H9 (cell line): ENCODE measurements at regions not wholly inside any gene's neighbourhood (a gene's known extent, or its start where the extent isn't known, plus 50 kb on each side); places are given as distances from the start of the nearest gene placed in this dataset.

Experiments used
- DNase-seq: peaks from one replicate; pipeline ENCODE4 v3.0.0-alpha.2; 2017
- H2AFZ ChIP-seq: one replicate; pipeline ENCODE4 v1.6.1; 2013; ENCODE audit warnings: mild to moderate bottlenecking, low read length, control low read depth, moderate library complexity
- H2AK5ac ChIP-seq: 2 replicates; pipeline ENCODE4 v1.6.1; 2013; ENCODE audit warnings: low read length, control low read depth, mixed read lengths; ENCODE audit not compliant: insufficient read length
- H2BK120ac ChIP-seq: one replicate; pipeline ENCODE4 v1.6.1; 2013; ENCODE audit warnings: low read depth, mild to moderate bottlenecking, low read length, control low read depth, inconsistent platforms; ENCODE audit not compliant: poor library complexity, severe bottlenecking
- H2BK12ac ChIP-seq: 2 replicates; pipeline ENCODE4 v1.6.1; 2013; ENCODE audit warnings: low read length, control low read depth, mixed read lengths, low read depth; ENCODE audit not compliant: insufficient read length
- H2BK15ac ChIP-seq: 2 replicates; pipeline ENCODE4 v1.6.1; 2013; ENCODE audit warnings: low read depth, low read length, control low read depth
- H2BK20ac ChIP-seq: one replicate; pipeline ENCODE4 v1.6.1; 2013; ENCODE audit warnings: low read depth, mild to moderate bottlenecking, low read length, control low read depth, inconsistent platforms; ENCODE audit not compliant: poor library complexity, severe bottlenecking
- H2BK5ac ChIP-seq: 2 replicates; pipeline ENCODE4 v1.6.1; 2013; ENCODE audit warnings: low read length, control low read depth, mixed read lengths; ENCODE audit not compliant: insufficient read length
- H3K14ac ChIP-seq: 2 replicates; pipeline ENCODE4 v1.6.1; 2013; ENCODE audit warnings: low read length, control low read depth; ENCODE audit not compliant: insufficient read depth
- H3K18ac ChIP-seq: 2 replicates; pipeline ENCODE4 v1.6.1; 2013; ENCODE audit warnings: low read depth, mild to moderate bottlenecking, mixed read lengths, low read length, control low read depth; ENCODE audit not compliant: insufficient read length
- H3K23ac ChIP-seq: 2 replicates; pipeline ENCODE4 v1.6.1; 2013; ENCODE audit warnings: low read length, control low read depth, mixed read lengths, low read depth; ENCODE audit not compliant: insufficient read length
- H3K23me2 ChIP-seq: 2 replicates; pipeline ENCODE4 v1.6.1; 2013; ENCODE audit warnings: low read depth, mild to moderate bottlenecking, mixed read lengths, low read length, control low read depth; ENCODE audit not compliant: insufficient read length, poor library complexity, severe bottlenecking
- H3K27ac ChIP-seq: 2 replicates; pipeline ENCODE4 v1.5.1; 2013; ENCODE audit warnings: low read length, control low read depth, mixed read lengths, low read depth; ENCODE audit not compliant: insufficient read length
- H3K27me3 ChIP-seq: 2 replicates; pipeline ENCODE4 v1.6.1; 2013; ENCODE audit warnings: low read length, control low read depth, inconsistent platforms; ENCODE audit not compliant: insufficient read depth
- H3K4ac ChIP-seq: 2 replicates; pipeline ENCODE4 v1.6.1; 2013; ENCODE audit warnings: low read depth, mild to moderate bottlenecking, control low read depth, inconsistent platforms, low read length, moderate library complexity
- H3K4me1 ChIP-seq: 2 replicates; pipeline ENCODE4 v1.6.1; 2013; ENCODE audit warnings: low read length, control low read depth, inconsistent platforms; ENCODE audit not compliant: insufficient read depth
- H3K4me2 ChIP-seq: 2 replicates; pipeline ENCODE4 v1.6.1; 2013; ENCODE audit warnings: low read length, control low read depth, mixed read lengths; ENCODE audit not compliant: insufficient read length, insufficient read depth
- H3K56ac ChIP-seq: 2 replicates; pipeline ENCODE4 v1.6.1; 2013; ENCODE audit warnings: low read depth, mild to moderate bottlenecking, mixed read lengths, low read length, control low read depth; ENCODE audit not compliant: insufficient read length
- H3K79me1 ChIP-seq: 2 replicates; pipeline ENCODE4 v1.6.1; 2013; ENCODE audit warnings: low read depth, mild to moderate bottlenecking, moderate library complexity, low read length, control low read depth, inconsistent platforms; ENCODE audit not compliant: insufficient read depth, poor library complexity, severe bottlenecking
- H3K79me2 ChIP-seq: 2 replicates; pipeline ENCODE4 v1.6.1; 2013; ENCODE audit warnings: low read length, control low read depth, inconsistent platforms; ENCODE audit not compliant: insufficient read depth
- H3K9ac ChIP-seq: 2 replicates; pipeline ENCODE4 v1.6.1; 2013; ENCODE audit warnings: low read length, control low read depth, mixed read lengths; ENCODE audit not compliant: insufficient read length; ENCODE audit errors: extremely low read depth
- H3K9me3 ChIP-seq: one replicate; pipeline ENCODE4 v1.6.1; 2013; ENCODE audit warnings: low read depth, low read length, inconsistent platforms; ENCODE audit not compliant: control insufficient read depth
- H3T11ph ChIP-seq: one replicate; pipeline ENCODE4 v1.6.1; 2013; ENCODE audit warnings: mild to moderate bottlenecking, low read length, control low read depth, inconsistent platforms
- H4K20me1 ChIP-seq: one replicate; pipeline ENCODE4 v1.6.1; 2013; ENCODE audit not compliant: control insufficient read depth, insufficient read length, insufficient read depth
- H4K5ac ChIP-seq: 2 replicates; pipeline ENCODE4 v1.6.1; 2013; ENCODE audit warnings: low read depth, mild to moderate bottlenecking, mixed read lengths, low read length, control low read depth; ENCODE audit not compliant: insufficient read length
- H4K8ac ChIP-seq: replicated peaks from 2 replicates; pipeline ENCODE4 v1.6.1; 2013; ENCODE audit warnings: low read length, control low read depth, mixed read lengths, low read depth; ENCODE audit not compliant: insufficient read length
- H4K91ac ChIP-seq: 2 replicates; pipeline ENCODE4 v1.6.1; 2013; ENCODE audit warnings: low read depth, mild to moderate bottlenecking, moderate library complexity, mixed read lengths, low read length, control low read depth; ENCODE audit not compliant: insufficient read length
- H3K27ac Mint-ChIP-seq, 3 experiments: 2 replicates in 2 of 3; 3 replicates in 1 of 3; pipeline ENCODE4 v1.8.0; 2020 to 2021; ENCODE audit warnings: mixed read lengths in 3 of 3, mild to moderate bottlenecking in 1 of 3, moderate library complexity in 1 of 3
- H3K27me3 Mint-ChIP-seq: 2 replicates; pipeline ENCODE4 v1.8.0; 2021; ENCODE audit warnings: low read depth, mild to moderate bottlenecking, moderate library complexity, mixed read lengths
- H3K36me3 Mint-ChIP-seq, 3 experiments: 2 replicates in 2 of 3; 3 replicates in 1 of 3; pipeline ENCODE4 v1.8.0; 2020 to 2021; ENCODE audit warnings: low read depth in 3 of 3, mixed read lengths in 3 of 3; ENCODE audit not compliant: insufficient read depth in 1 of 3
- H3K4me1 Mint-ChIP-seq, 2 experiments: 2 replicates each; pipeline ENCODE4 v1.8.0; 2020; ENCODE audit warnings: mixed read lengths in 2 of 2
- H3K4me3 Mint-ChIP-seq, 2 experiments: 2 replicates in 1 of 2; 3 replicates in 1 of 2; pipeline ENCODE4 v1.8.0; 2020 to 2021; ENCODE audit warnings: mild to moderate bottlenecking in 2 of 2, mixed read lengths in 2 of 2, moderate library complexity in 1 of 2
- H3K9me3 Mint-ChIP-seq, 2 experiments: 2 replicates in 1 of 2; 3 replicates in 1 of 2; pipeline ENCODE4 v1.8.0; 2020; ENCODE audit warnings: mild to moderate bottlenecking in 2 of 2, mixed read lengths in 2 of 2, moderate library complexity in 1 of 2
- WGBS: extraction: QIAGEN DNeasy Blood & Tissue Kit; methylation state at CpG from one replicate; pipeline ENCODE4 v1.1.7; 2013; ENCODE audit warnings: missing lambda C conversion rate, low lambda C conversion rate, mixed read lengths; ENCODE audit not compliant: insufficient read length; ENCODE audit errors: extremely low coverage; 5-methylcytosine and 5-hydroxymethylcytosine counted together
- TF ChIP-seq, protein P1 (sequence below): fragments of 200-600 bp; sonication (generic); conservative IDR thresholded peaks from 3 replicates; pipeline ENCODE4 v1.8.0; 2021; ENCODE audit warnings: antibody characterized with exemption, mild to moderate bottlenecking

DNA sequence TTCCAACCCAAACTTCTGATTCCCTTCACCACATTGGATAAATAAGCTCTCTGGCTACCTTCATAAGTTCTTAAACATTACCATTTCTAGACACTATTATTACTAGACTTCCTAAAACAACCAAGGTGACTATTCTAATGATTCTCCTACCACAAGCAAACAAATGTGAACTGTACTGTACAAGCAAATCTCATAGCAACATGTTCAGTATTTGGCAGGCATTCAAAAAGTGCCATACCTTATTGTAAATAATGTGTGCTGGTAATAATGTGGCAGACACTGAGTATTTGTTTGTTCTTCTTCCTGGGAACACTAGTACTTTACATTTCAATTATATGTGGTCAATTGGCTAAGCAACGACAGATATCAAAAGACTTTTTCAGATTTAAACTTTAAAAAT is 986.0 kb upstream of the SPRY2 start:
- no peaks in the 10 kb centered on the region for H3K4me1 Mint-ChIP-seq

More for the DNA sequence above, 986.0 kb upstream of the SPRY2 start:
- H3K4me2 ChIP-seq, result no peak overlapping the region
- whole genome bisulfite sequencing, result no CpG with 5 or more reads among the region's 1 CpG
- Mint-ChIP-seq H3K9me3 (peaks cover 4 to 8% of the 10 kb centered on the region in 2 experiments), H3K36me3 (peaks cover 0 to 3% (median 0%) of the 10 kb centered on the region in 3 experiments; a peak in 2 of 7 replicates), H3K4me3 (no peak overlapping the region), H3K27me3 (no peaks in the 10 kb centered on the region), H3K27ac (no peak overlapping the region)
- no peak overlapping the region for H4K8ac ChIP-seq
- H2BK20ac ChIP-seq, result no peak overlapping the region
- H4K5ac ChIP-seq, result no peak overlapping the region
- H3K79me1 ChIP-seq, result no peaks in the 10 kb centered on the region
- no peak overlapping the region for H2BK5ac ChIP-seq
- no peak overlapping the region for H3K18ac ChIP-seq
- H3K27ac ChIP-seq, result no peak overlapping the region
- TF ChIP-seq, protein P1, sequence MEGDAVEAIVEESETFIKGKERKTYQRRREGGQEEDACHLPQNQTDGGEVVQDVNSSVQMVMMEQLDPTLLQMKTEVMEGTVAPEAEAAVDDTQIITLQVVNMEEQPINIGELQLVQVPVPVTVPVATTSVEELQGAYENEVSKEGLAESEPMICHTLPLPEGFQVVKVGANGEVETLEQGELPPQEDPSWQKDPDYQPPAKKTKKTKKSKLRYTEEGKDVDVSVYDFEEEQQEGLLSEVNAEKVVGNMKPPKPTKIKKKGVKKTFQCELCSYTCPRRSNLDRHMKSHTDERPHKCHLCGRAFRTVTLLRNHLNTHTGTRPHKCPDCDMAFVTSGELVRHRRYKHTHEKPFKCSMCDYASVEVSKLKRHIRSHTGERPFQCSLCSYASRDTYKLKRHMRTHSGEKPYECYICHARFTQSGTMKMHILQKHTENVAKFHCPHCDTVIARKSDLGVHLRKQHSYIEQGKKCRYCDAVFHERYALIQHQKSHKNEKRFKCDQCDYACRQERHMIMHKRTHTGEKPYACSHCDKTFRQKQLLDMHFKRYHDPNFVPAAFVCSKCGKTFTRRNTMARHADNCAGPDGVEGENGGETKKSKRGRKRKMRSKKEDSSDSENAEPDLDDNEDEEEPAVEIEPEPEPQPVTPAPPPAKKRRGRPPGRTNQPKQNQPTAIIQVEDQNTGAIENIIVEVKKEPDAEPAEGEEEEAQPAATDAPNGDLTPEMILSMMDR, result no peak
- H3K27me3 ChIP-seq, result no peaks in the 10 kb centered on the region
- H3K4me1 ChIP-seq, result no peaks in the 10 kb centered on the region
- H2AFZ ChIP-seq, result no peak overlapping the region
- no peak overlapping the region for H3K9ac ChIP-seq
- H3K4ac ChIP-seq, result no peak overlapping the region
- H3K56ac ChIP-seq, result no peak overlapping the region
- no peak overlapping the region for H4K91ac ChIP-seq
- no peak overlapping the region for H2BK15ac ChIP-seq
- no peak overlapping the region for H2AK5ac ChIP-seq
- no peaks in the 10 kb centered on the region for H3K9me3 ChIP-seq
- no peak overlapping the region for H2BK120ac ChIP-seq
- no peaks in the 10 kb centered on the region for H4K20me1 ChIP-seq
- H3K23me2 ChIP-seq, result no peaks in the 10 kb centered on the region
- H3K14ac ChIP-seq, result no peak overlapping the region
- no peak overlapping the region for H3T11ph ChIP-seq
- no peak overlapping the region for H2BK12ac ChIP-seq
- no peaks in the 10 kb centered on the region for H3K79me2 ChIP-seq
- no peak overlapping the region for H3K23ac ChIP-seq
- no peak for DNase-seq
